ENCODE measurements at regions not wholly inside any gene's neighbourhood (a gene's known extent, or its start where the extent isn't known, plus 50 kb on each side); places are given as distances from the start of the nearest gene placed in this dataset.

- TF ChIP-seq CTCF (IDR thresholded peaks at IDR 0.05) (no peak), POLR2A (IDR thresholded peaks at IDR 0.05) (no peak), EP300 (IDR thresholded peaks at IDR 0.05) (no peak)
Measured at GRCh38 chr4:148514041-148514440, 71.8 kb upstream of the NR3C2 start.
